ENCODE measurements at regions not wholly inside any gene's neighbourhood (a gene's known extent, or its start where the extent isn't known, plus 50 kb on each side); places are given as distances from the start of the nearest gene placed in this dataset.

GRCh38 chr6:50929323-50929722 lies 110.7 kb downstream of the TFAP2B start:
- no peaks in the 10 kb centered on the region for H3K4me1 ChIP-seq
- no peaks in the 10 kb centered on the region for H3K36me3 ChIP-seq
- no peaks in the 10 kb centered on the region for H3K27me3 ChIP-seq
- TF ChIP-seq POLR2A (IDR thresholded peaks at IDR 0.05): no peak
- TF ChIP-seq CTCF (IDR thresholded peaks at IDR 0.05): no peak
- DNase-seq (no peak), ATAC-seq (no peak)
- H3K4me3 ChIP-seq: no peak overlapping the region
- 66 to 73% (median 68%) methylated on average over 3 of the region's 3 CpGs for WGBS, 4 donors
- no peaks in the 10 kb centered on the region for H3K9me3 ChIP-seq
- no peak overlapping the region for H3K27ac ChIP-seq
- intact Hi-C loops (cut with DNase I): no loop called here

GRCh38 chr6:50935442-50935841 lies 116.8 kb downstream of the TFAP2B start:
- Histone ChIP-seq H3K27ac (no peak overlapping the region), H3K9me3 (no peaks in the 10 kb centered on the region), H3K27me3 (no peaks in the 10 kb centered on the region), H3K4me3 (no peak overlapping the region), H3K36me3 (no peaks in the 10 kb centered on the region), H3K4me1 (peaks cover 0 to 13% (median 0%) of the 10 kb centered on the region in 12 donors)
- DNase-seq: no peak
- ATAC-seq: no peak
- intact Hi-C loops (cut with DNase I): no loop called here
- TF ChIP-seq CTCF (IDR thresholded peaks at IDR 0.05) (no peak), POLR2A (IDR thresholded peaks at IDR 0.05) (no peak)

- no peak for DNase-seq
- Histone ChIP-seq H3K27me3 (no peaks in the 10 kb centered on the region), H3K4me3 (no peak overlapping the region), H3K27ac (peak overlapping the region in 1 of 12 donors; percentile 25), H3K36me3 (no peaks in the 10 kb centered on the region), H3K4me1 (peaks cover 0 to 13% (median 0%) of the 10 kb centered on the region in 12 donors), H3K9me3 (no peaks in the 10 kb centered on the region)
- ATAC-seq: no peak
- intact Hi-C loops (cut with DNase I): no loop called here
- WGBS, 4 donors: 19 to 20% (median 19%) methylated on average over 1 of the region's 1 CpG
- TF ChIP-seq CTCF (IDR thresholded peaks at IDR 0.05) (no peak), POLR2A (IDR thresholded peaks at IDR 0.05) (no peak)
Measured at GRCh38 chr6:50936277-50936681, 117.6 kb downstream of the TFAP2B start.

- Histone ChIP-seq H3K27ac (no peak overlapping the region), H3K27me3 (no peaks in the 10 kb centered on the region), H3K4me1 (peaks cover 0 to 13% (median 0%) of the 10 kb centered on the region in 12 donors), H3K4me3 (no peak overlapping the region), H3K9me3 (no peaks in the 10 kb centered on the region), H3K36me3 (no peaks in the 10 kb centered on the region)
- 76 to 83% (median 80%) methylated on average over 1 of the region's 1 CpG for WGBS, 4 donors
- intact Hi-C loops (cut with DNase I): no loop called here
- DNase-seq: no peak
- ATAC-seq: no peak
- TF ChIP-seq CTCF (IDR thresholded peaks at IDR 0.05) (no peak), POLR2A (IDR thresholded peaks at IDR 0.05) (no peak)
Measured at GRCh38 chr6:50939931-50940330, 121.3 kb downstream of the TFAP2B start.

Data from heart left ventricle (tissue), 16 donors.